ENCODE measurements at regions not wholly inside any gene's neighbourhood (a gene's known extent, or its start where the extent isn't known, plus 50 kb on each side); places are given as distances from the start of the nearest gene placed in this dataset.

DNA sequence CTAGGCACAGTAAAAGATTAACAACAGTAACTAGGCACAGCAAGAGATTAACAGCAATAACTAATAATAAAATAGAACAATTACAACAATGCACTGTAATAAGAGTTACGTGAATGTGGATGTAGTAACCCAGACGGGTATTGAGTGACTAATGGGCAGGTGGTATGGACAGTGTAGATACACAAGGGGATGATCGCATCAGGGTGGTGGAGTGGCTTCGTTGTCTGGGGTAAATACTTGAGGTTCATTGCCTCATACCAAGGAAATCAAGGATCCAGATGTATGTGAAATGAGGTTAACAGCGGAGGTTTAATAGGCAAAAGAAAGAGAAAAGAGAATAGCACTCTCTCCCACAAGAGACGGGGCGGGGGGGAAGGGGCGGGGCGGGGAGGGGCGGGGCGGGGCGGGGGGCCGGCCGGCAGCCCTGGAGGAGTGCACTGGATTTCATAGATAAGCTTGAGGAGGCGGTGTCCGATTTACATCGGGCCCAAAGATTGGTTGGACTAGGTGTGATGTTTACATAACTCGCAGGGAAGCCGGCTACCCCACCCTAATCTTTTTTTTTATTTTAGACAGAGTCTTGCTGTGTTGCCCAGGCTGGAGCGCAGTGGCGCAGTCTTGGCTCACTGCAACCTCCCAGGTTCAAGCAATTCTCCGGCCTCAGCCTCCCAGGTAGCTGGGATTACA is 106.3 kb downstream of the KCTD15 start:
- H3K4me1 ChIP-seq, result peaks cover 3 to 4% of the 10 kb centered on the region in 2 donors
- in situ Hi-C loops (cut with MboI; ENCODE audit: low sequenced_read_pairs in 4 of 4) (no loop called here), intact Hi-C loops (cut with DNase I; ENCODE audit: low total_unique reads) (no loop called here)
- no peaks in the 10 kb centered on the region for H3K36me3 ChIP-seq
- H3K4me3 ChIP-seq, result no peak overlapping the region
- TF ChIP-seq, protein P1, sequence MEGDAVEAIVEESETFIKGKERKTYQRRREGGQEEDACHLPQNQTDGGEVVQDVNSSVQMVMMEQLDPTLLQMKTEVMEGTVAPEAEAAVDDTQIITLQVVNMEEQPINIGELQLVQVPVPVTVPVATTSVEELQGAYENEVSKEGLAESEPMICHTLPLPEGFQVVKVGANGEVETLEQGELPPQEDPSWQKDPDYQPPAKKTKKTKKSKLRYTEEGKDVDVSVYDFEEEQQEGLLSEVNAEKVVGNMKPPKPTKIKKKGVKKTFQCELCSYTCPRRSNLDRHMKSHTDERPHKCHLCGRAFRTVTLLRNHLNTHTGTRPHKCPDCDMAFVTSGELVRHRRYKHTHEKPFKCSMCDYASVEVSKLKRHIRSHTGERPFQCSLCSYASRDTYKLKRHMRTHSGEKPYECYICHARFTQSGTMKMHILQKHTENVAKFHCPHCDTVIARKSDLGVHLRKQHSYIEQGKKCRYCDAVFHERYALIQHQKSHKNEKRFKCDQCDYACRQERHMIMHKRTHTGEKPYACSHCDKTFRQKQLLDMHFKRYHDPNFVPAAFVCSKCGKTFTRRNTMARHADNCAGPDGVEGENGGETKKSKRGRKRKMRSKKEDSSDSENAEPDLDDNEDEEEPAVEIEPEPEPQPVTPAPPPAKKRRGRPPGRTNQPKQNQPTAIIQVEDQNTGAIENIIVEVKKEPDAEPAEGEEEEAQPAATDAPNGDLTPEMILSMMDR (IDR thresholded peaks at IDR 0.05 in 4 of 5, conservative IDR thresholded peaks at IDR 0.05 in 1 of 5), result no peak
- no peak for TF ChIP-seq POLR2A (IDR thresholded peaks at IDR 0.05)
- H3K27ac ChIP-seq, result no peak overlapping the region
- peaks cover 0 to 19% (median 15%) of the 10 kb centered on the region in 3 donors for H3K27me3 ChIP-seq
- ATAC-seq, result no peak
- DNase-seq, result no peak
- H3K9me3 ChIP-seq, result peaks cover 0 to 3% (median 0%) of the 10 kb centered on the region in 3 donors

DNA sequence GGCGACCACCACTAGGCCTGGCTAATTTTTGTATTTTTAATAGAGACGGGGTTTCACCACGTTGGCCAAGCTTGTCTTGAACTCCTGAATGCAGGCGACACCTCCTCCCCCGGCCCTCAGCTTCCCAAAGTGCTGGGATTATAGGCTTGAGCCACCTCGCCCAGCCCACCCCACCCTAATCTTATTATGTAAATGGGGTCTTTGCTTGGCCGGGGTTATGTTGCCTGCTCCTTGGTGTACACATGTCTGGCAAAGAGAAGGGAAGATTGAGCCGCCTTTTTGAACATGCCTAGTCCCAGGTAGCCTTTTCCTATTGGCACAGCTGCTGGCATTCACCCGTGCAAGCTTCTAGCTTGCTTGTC is 106.8 kb downstream of the KCTD15 start:
- TF ChIP-seq, protein P1 (IDR thresholded peaks at IDR 0.05 in 4 of 5, conservative IDR thresholded peaks at IDR 0.05 in 1 of 5), result no peak
- TF ChIP-seq POLR2A (IDR thresholded peaks at IDR 0.05), result no peak
- H3K27ac ChIP-seq, result no peak overlapping the region
- no peaks in the 10 kb centered on the region for H3K36me3 ChIP-seq
- no peak for DNase-seq
- in situ Hi-C loops (cut with MboI; ENCODE audit: low sequenced_read_pairs in 4 of 4) (no loop called here), intact Hi-C loops (cut with DNase I; ENCODE audit: low total_unique reads) (no loop called here)
- H3K4me1 ChIP-seq, result peaks cover 3 to 4% of the 10 kb centered on the region in 2 donors
- H3K27me3 ChIP-seq, result peaks cover 0 to 19% (median 15%) of the 10 kb centered on the region in 3 donors
- no peak overlapping the region for H3K4me3 ChIP-seq
- ATAC-seq, result no peak
- no peaks in the 10 kb centered on the region for H3K9me3 ChIP-seq

DNA sequence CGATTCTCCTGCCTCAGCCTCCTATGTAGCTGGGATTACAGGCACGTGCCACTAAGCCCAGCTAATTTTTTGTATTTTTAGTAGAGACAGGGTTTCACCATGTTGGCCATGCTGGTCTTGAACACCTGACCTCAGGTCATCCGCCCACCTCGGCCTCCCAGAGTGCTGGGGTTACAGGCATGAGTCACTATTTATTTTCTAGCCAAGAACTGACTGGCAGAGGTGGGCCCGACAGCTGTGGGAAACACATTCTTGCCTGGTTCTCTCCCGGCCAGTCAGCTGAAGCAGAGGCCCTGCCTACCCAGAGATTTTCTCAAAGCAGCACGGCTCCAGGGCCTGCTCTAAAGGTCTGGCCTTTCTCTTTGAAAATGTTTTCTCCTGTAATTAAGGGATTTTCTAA is 108.0 kb downstream of the KCTD15 start:
- Histone ChIP-seq H3K9me3 (no peaks in the 10 kb centered on the region), H3K36me3 (no peaks in the 10 kb centered on the region), H3K4me3 (no peak overlapping the region), H3K27me3 (peaks cover 0 to 19% (median 15%) of the 10 kb centered on the region in 3 donors), H3K4me1 (peaks cover 3 to 4% of the 10 kb centered on the region in 2 donors), H3K27ac (peak overlapping the region; percentile 55 to 74 (median 64))
- intact Hi-C loops (cut with DNase I; ENCODE audit: low total_unique reads), result no loop called here
- in situ Hi-C loops (cut with MboI; ENCODE audit: low sequenced_read_pairs in 4 of 4), result no loop called here
- no peak for ATAC-seq
- DNase-seq, result no peak
- TF ChIP-seq, protein P1 (IDR thresholded peaks at IDR 0.05 in 4 of 5, conservative IDR thresholded peaks at IDR 0.05 in 1 of 5), result no peak

DNA sequence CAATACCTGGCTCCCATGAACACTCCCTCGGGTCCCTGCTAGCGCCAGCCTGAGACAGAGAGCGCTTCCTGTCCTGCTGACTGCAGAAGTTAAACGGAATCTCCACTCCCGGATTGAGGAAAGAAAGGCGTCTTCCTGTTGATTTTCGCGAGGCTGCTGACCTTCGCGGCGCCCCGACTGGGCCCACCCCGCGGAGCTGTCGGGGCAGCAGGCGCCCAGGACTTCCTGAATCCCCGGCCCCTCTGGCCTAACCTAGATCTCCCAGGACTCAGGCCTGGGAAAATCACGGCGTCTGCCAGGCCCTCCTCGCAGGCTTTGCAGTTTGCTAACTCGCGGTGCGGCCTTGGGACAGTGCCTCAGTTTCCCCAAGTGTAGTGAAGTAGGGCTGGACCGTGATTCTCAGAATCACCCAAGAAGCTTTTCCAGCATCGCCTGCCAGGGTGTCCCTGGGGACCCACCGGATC is 108.8 kb downstream of the KCTD15 start:
- intact Hi-C loops (cut with DNase I; ENCODE audit: low total_unique reads) (no loop called here), in situ Hi-C loops (cut with MboI; ENCODE audit: low sequenced_read_pairs in 4 of 4) (no loop called here)
- Histone ChIP-seq H3K36me3 (no peaks in the 10 kb centered on the region), H3K27ac (peak overlapping the region; percentile 55 to 74 (median 64)), H3K4me1 (peaks cover 3 to 4% of the 10 kb centered on the region in 2 donors), H3K4me3 (peak overlapping the region; percentile 43 to 57 (median 52)), H3K9me3 (no peaks in the 10 kb centered on the region), H3K27me3 (peaks cover 0 to 19% (median 15%) of the 10 kb centered on the region in 3 donors)
- TF ChIP-seq POLR2A (IDR thresholded peaks at IDR 0.05), result no peak
- TF ChIP-seq, protein P1 (IDR thresholded peaks at IDR 0.05 in 4 of 5, conservative IDR thresholded peaks at IDR 0.05 in 1 of 5), result no peak
- ATAC-seq (no peak), DNase-seq (no peak)
